WTC11 (cell line): ENCODE measurements at regions not wholly inside any gene's neighbourhood (a gene's known extent, or its start where the extent isn't known, plus 50 kb on each side); places are given as distances from the start of the nearest gene placed in this dataset.

Source experiments
- ATAC-seq: fragments of 200-7000 bp; cut with Tn5 transposase; 2 replicates; pipeline ENCODE4 v1.10.0; 2021; ENCODE audit warnings: mild to moderate bottlenecking, moderate library complexity
- CTCF ChIA-PET: fragments of 300-600 bp; sonication (Branson Sonifier 250); formaldehyde crosslinking; loops from one replicate; lab custom pipeline; 2021; ENCODE audit warnings: antibody characterized with exemption; lab: Charles Lee
- POLR2A ChIA-PET: fragments of 350-600 bp; sonication (Branson Sonifier 250); formaldehyde crosslinking; loops from one replicate; lab custom pipeline; 2021; ENCODE audit warnings: antibody characterized with exemption; lab: Charles Lee
- DNase-seq: peaks from one replicate; pipeline ENCODE4 v3.0.0; 2021; ENCODE audit warnings: low spot score
- H3K27ac Mint-ChIP-seq: 2 replicates; pipeline ENCODE4 v1.8.0; 2021; ENCODE audit warnings: mixed read lengths
- H3K27me3 Mint-ChIP-seq: 2 replicates; pipeline ENCODE4 v1.8.0; 2021; ENCODE audit warnings: low read depth, mild to moderate bottlenecking, moderate library complexity, mixed read lengths
- H3K36me3 Mint-ChIP-seq: 2 replicates; pipeline ENCODE4 v1.8.0; 2021; ENCODE audit warnings: mixed read lengths
- H3K4me1 Mint-ChIP-seq: 2 replicates; pipeline ENCODE4 v1.8.0; 2022; ENCODE audit warnings: mixed read lengths
- H3K4me3 Mint-ChIP-seq: 2 replicates; pipeline ENCODE4 v1.8.0; 2021; ENCODE audit warnings: mild to moderate bottlenecking, moderate library complexity, mixed read lengths
- H3K9me3 Mint-ChIP-seq: 2 replicates; pipeline ENCODE4 v1.8.0; 2021; ENCODE audit warnings: mixed read lengths
- E2F5 ChIP-seq: sonication (generic); formaldehyde crosslinking; IDR thresholded peaks from 2 replicates; pipeline ENCODE4 v1.8.1; 2022; ENCODE audit warnings: mild to moderate bottlenecking, moderate library complexity, missing genetic modification reagents
- EMX1 ChIP-seq: fragments of 250-450 bp; sonication (Bioruptor Pico); IDR thresholded peaks from 2 replicates; pipeline ENCODE4 v1.8.0; 2021; ENCODE audit warnings: mild to moderate bottlenecking
- ERG ChIP-seq: fragments of 250-450 bp; sonication (Bioruptor Pico); IDR thresholded peaks from 2 replicates; pipeline ENCODE4 v1.8.0; 2021; ENCODE audit warnings: mild to moderate bottlenecking
- ESRRA ChIP-seq: sonication (generic); formaldehyde crosslinking; IDR thresholded peaks from 2 replicates; pipeline ENCODE4 v1.8.1; 2022; ENCODE audit warnings: mild to moderate bottlenecking, missing genetic modification reagents, borderline replicate concordance
- FOXJ3 ChIP-seq: sonication (generic); formaldehyde crosslinking; IDR thresholded peaks from 2 replicates; pipeline ENCODE4 v1.9.0; 2021; ENCODE audit warnings: missing genetic modification reagents, mild to moderate bottlenecking, borderline replicate concordance
- FOXK1 ChIP-seq: sonication (generic); formaldehyde crosslinking; IDR thresholded peaks from 2 replicates; pipeline ENCODE4 v1.8.0; 2022; ENCODE audit warnings: mild to moderate bottlenecking, moderate library complexity, missing genetic modification reagents
- FOXP1 ChIP-seq: sonication (generic); formaldehyde crosslinking; IDR thresholded peaks from 2 replicates; pipeline ENCODE4 v1.8.0; 2022; ENCODE audit warnings: missing genetic modification reagents, mild to moderate bottlenecking, moderate library complexity, borderline replicate concordance
- HMGA2 ChIP-seq: fragments of 250-450 bp; sonication (Bioruptor Pico); IDR thresholded peaks from 2 replicates; pipeline ENCODE4 v1.4.0; 2021; ENCODE audit warnings: mild to moderate bottlenecking, moderate library complexity
- IRF1 ChIP-seq: sonication (generic); formaldehyde crosslinking; IDR thresholded peaks from 2 replicates; pipeline ENCODE4 v1.8.0; 2023; ENCODE audit warnings: missing genetic modification reagents
- IRF2 ChIP-seq: sonication (generic); formaldehyde crosslinking; IDR thresholded peaks from 2 replicates; pipeline ENCODE4 v1.8.0; 2022; ENCODE audit warnings: low read depth, missing genetic modification reagents, borderline replicate concordance
- MXD4 ChIP-seq: fragments of 250-450 bp; sonication (Bioruptor Pico); IDR thresholded peaks from 2 replicates; pipeline ENCODE4 v1.8.0; 2021; ENCODE audit warnings: mild to moderate bottlenecking, moderate library complexity, borderline replicate concordance
- NFYB ChIP-seq: sonication (generic); formaldehyde crosslinking; conservative IDR thresholded peaks from 2 replicates; pipeline ENCODE4 v1.8.0; 2022; ENCODE audit warnings: low read depth, missing genetic modification reagents
- PRRX2 ChIP-seq: fragments of 250-450 bp; sonication (Bioruptor Pico); IDR thresholded peaks from 2 replicates; pipeline ENCODE4 v1.8.0; 2021; ENCODE audit warnings: mild to moderate bottlenecking
- TCF7 ChIP-seq: sonication (generic); formaldehyde crosslinking; IDR thresholded peaks from 2 replicates; pipeline ENCODE4 v1.8.0; 2022; ENCODE audit warnings: mild to moderate bottlenecking, low read depth, missing genetic modification reagents, moderate library complexity
- TEAD1 ChIP-seq: sonication (generic); formaldehyde crosslinking; IDR thresholded peaks from 2 replicates; pipeline ENCODE4 v1.8.0; 2022; ENCODE audit warnings: mild to moderate bottlenecking, missing genetic modification reagents
- ZNF232 ChIP-seq: sonication (generic); formaldehyde crosslinking; IDR thresholded peaks from 2 replicates; pipeline ENCODE4 v1.8.0; 2022; ENCODE audit warnings: mild to moderate bottlenecking, missing genetic modification reagents
- TF ChIP-seq, protein P1 (sequence below): sonication (generic); formaldehyde crosslinking; IDR thresholded peaks from 2 replicates; pipeline ENCODE4 v1.8.1; 2023; ENCODE audit warnings: mild to moderate bottlenecking, missing genetic modification reagents, borderline replicate concordance
- TF ChIP-seq, protein P2 (sequence below): sonication (generic); formaldehyde crosslinking; IDR thresholded peaks from 2 replicates; pipeline ENCODE4 v1.8.1; 2022; ENCODE audit warnings: low read depth, mild to moderate bottlenecking, moderate library complexity, missing genetic modification reagents, borderline replicate concordance
- TF ChIP-seq, protein P3 (sequence below): sonication (generic); formaldehyde crosslinking; IDR thresholded peaks from 2 replicates; pipeline ENCODE4 v1.8.0; 2022; ENCODE audit warnings: mild to moderate bottlenecking, missing genetic modification reagents

GRCh38 chr20:37622728-37623127, 71.1 kb upstream of the CTNNBL1 start:
- no peak overlapping the region for H3K27ac Mint-ChIP-seq
- CTCF ChIA-PET, result interaction anchor here (1.6 kb wide), 1 partner anchor 59 kb away, joined by 10 read pairs; no protein-coding TSS in a partner anchor
- H3K27me3 Mint-ChIP-seq, result peaks cover 13% of the 10 kb centered on the region
- peaks cover 4% of the 10 kb centered on the region for H3K4me1 Mint-ChIP-seq
- no peak overlapping the region for H3K4me3 Mint-ChIP-seq
- no peak for TF ChIP-seq E2F5
- no peak for TF ChIP-seq PRRX2 (CRISPR knock-in tag)
- TF ChIP-seq FOXP1 (CRISPR knock-in tag), result no peak
- TF ChIP-seq, protein P1, sequence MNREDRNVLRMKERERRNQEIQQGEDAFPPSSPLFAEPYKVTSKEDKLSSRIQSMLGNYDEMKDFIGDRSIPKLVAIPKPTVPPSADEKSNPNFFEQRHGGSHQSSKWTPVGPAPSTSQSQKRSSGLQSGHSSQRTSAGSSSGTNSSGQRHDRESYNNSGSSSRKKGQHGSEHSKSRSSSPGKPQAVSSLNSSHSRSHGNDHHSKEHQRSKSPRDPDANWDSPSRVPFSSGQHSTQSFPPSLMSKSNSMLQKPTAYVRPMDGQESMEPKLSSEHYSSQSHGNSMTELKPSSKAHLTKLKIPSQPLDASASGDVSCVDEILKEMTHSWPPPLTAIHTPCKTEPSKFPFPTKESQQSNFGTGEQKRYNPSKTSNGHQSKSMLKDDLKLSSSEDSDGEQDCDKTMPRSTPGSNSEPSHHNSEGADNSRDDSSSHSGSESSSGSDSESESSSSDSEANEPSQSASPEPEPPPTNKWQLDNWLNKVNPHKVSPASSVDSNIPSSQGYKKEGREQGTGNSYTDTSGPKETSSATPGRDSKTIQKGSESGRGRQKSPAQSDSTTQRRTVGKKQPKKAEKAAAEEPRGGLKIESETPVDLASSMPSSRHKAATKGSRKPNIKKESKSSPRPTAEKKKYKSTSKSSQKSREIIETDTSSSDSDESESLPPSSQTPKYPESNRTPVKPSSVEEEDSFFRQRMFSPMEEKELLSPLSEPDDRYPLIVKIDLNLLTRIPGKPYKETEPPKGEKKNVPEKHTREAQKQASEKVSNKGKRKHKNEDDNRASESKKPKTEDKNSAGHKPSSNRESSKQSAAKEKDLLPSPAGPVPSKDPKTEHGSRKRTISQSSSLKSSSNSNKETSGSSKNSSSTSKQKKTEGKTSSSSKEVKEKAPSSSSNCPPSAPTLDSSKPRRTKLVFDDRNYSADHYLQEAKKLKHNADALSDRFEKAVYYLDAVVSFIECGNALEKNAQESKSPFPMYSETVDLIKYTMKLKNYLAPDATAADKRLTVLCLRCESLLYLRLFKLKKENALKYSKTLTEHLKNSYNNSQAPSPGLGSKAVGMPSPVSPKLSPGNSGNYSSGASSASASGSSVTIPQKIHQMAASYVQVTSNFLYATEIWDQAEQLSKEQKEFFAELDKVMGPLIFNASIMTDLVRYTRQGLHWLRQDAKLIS, result no peak
- no peak for TF ChIP-seq ZNF232 (CRISPR knock-in tag)
- no peak for TF ChIP-seq FOXJ3 (CRISPR knock-in tag)
- no peak for TF ChIP-seq IRF2
- TF ChIP-seq, protein P2, sequence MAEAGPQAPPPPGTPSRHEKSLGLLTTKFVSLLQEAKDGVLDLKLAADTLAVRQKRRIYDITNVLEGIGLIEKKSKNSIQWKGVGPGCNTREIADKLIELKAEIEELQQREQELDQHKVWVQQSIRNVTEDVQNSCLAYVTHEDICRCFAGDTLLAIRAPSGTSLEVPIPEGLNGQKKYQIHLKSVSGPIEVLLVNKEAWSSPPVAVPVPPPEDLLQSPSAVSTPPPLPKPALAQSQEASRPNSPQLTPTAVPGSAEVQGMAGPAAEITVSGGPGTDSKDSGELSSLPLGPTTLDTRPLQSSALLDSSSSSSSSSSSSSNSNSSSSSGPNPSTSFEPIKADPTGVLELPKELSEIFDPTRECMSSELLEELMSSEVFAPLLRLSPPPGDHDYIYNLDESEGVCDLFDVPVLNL (CRISPR knock-in tag), result no peak
- TF ChIP-seq, protein P3, sequence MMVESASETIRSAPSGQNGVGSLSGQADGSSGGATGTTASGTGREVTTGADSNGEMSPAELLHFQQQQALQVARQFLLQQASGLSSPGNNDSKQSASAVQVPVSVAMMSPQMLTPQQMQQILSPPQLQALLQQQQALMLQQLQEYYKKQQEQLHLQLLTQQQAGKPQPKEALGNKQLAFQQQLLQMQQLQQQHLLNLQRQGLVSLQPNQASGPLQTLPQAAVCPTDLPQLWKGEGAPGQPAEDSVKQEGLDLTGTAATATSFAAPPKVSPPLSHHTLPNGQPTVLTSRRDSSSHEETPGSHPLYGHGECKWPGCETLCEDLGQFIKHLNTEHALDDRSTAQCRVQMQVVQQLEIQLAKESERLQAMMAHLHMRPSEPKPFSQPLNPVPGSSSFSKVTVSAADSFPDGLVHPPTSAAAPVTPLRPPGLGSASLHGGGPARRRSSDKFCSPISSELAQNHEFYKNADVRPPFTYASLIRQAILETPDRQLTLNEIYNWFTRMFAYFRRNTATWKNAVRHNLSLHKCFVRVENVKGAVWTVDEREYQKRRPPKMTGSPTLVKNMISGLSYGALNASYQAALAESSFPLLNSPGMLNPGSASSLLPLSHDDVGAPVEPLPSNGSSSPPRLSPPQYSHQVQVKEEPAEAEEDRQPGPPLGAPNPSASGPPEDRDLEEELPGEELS (CRISPR knock-in tag), result no peak
- TF ChIP-seq TEAD1, result no peak
- no peak for TF ChIP-seq IRF1 (CRISPR knock-in tag)
- no peak for TF ChIP-seq ERG (CRISPR knock-in tag)
- no peak for TF ChIP-seq FOXK1 (CRISPR knock-in tag)
- TF ChIP-seq NFYB, result no peak
- TF ChIP-seq ESRRA (CRISPR knock-in tag), result no peak
- TF ChIP-seq HMGA2 (CRISPR knock-in tag), result no peak
- no peak for TF ChIP-seq EMX1 (CRISPR knock-in tag)
- no peak for TF ChIP-seq MXD4 (CRISPR knock-in tag)
- no peak for TF ChIP-seq TCF7
- no peak for DNase-seq
- ATAC-seq, result peak; percentile 86
- POLR2A ChIA-PET, result interaction anchor here (1.2 kb wide), 1 partner anchor 24 kb away, joined by 3 read pairs; no protein-coding TSS in a partner anchor
- H3K9me3 Mint-ChIP-seq, result 0 out of 2 replicates have a peak, but pooled peaks cover 3% of the 10 kb centered on the region
- no peaks in the 10 kb centered on the region for H3K36me3 Mint-ChIP-seq
